Adipose tissue (tissue), 3 donors: ENCODE measurements at regions not wholly inside any gene's neighbourhood (a gene's known extent, or its start where the extent isn't known, plus 50 kb on each side); places are given as distances from the start of the nearest gene placed in this dataset.
"Not testable (repeated sequence)": the region's sequence is repeated elsewhere in the genome, so short reads cannot be mapped to it uniquely, and the experiment has no call there.

Experiments used
- H3K27ac ChIP-seq: one replicate; pipeline ENCODE4 v1.5.1; 2013; ENCODE audit warnings: low read depth, low read length
- WGBS, 3 donors: extraction: QIAGEN DNeasy Blood & Tissue Kit; methylation state at CpG; one replicate each; pipeline ENCODE4 v1.1.7; 2013; 5-methylcytosine and 5-hydroxymethylcytosine counted together
- donor health status: healthy with polysubstance abuse.
- donor health status: Bipolar disorder and iron deficiency.
- donor health status: healthy.

- WGBS, 3 donors, result 65 to 94% (median 84%) methylated on average over 2 of the region's 2 CpGs
- no peak overlapping the region for H3K27ac ChIP-seq
Observed at GRCh38 chr5:82911910-82912309, 165.3 kb downstream of the TMEM167A start.

GRCh38 chr5:82910905-82911304 is 166.3 kb downstream of the TMEM167A start:
- H3K27ac ChIP-seq, result no peak overlapping the region

GRCh38 chr5:82910491-82910890 is 166.7 kb downstream of the TMEM167A start:
- WGBS, 3 donors, result 34 to 69% (median 63%) methylated on average over 2 of the region's 2 CpGs
- no peak overlapping the region for H3K27ac ChIP-seq

GRCh38 chr5:82909771-82910170 is 167.4 kb downstream of the TMEM167A start:
- H3K27ac ChIP-seq, result no peak overlapping the region
- WGBS, 3 donors, result 77 to 82% (median 79%) methylated on average over 7 of the region's 7 CpGs

GRCh38 chr5:82905986-82906385 is 171.2 kb downstream of the TMEM167A start:
- WGBS, 3 donors, result 57 to 65% (median 65%) methylated on average over 2 of the region's 2 CpGs

GRCh38 chr5:82901281-82901888 is 175.8 kb downstream of the TMEM167A start:
- 96 to 97% (median 97%) methylated on average over 1 of the region's 1 CpG for WGBS, 3 donors
- H3K27ac ChIP-seq, result no peak overlapping the region

More at GRCh38 chr5:82905986-82906385, 171.2 kb downstream of the TMEM167A start:
- H3K27ac ChIP-seq, result no peak overlapping the region

- 22 to 57% (median 33%) methylated on average over 3 of the region's 3 CpGs for whole genome bisulfite sequencing, 3 donors
Observed at GRCh38 chr5:82894716-82895115, 182.5 kb downstream of the TMEM167A start.

GRCh38 chr5:82889088-82889487 is 188.1 kb downstream of the TMEM167A start:
- 95 to 100% (median 100%) methylated on average over 1 of the region's 1 CpG for WGBS, 3 donors

More at GRCh38 chr5:82894716-82895115, 182.5 kb downstream of the TMEM167A start:
- no peak overlapping the region for H3K27ac ChIP-seq

GRCh38 chr5:82886911-82887310 is 190.3 kb downstream of the TMEM167A start:
- no peak overlapping the region for H3K27ac ChIP-seq
- 63 to 71% (median 64%) methylated on average over 1 of the region's 1 CpG for WGBS, 3 donors

More at GRCh38 chr5:82889088-82889487, 188.1 kb downstream of the TMEM167A start:
- H3K27ac ChIP-seq, result no peak overlapping the region

GRCh38 chr5:82885627-82886389 is 191.4 kb downstream of the TMEM167A start:
- H3K27ac ChIP-seq, result no peak overlapping the region
- 36 to 73% (median 55%) methylated on average over 3 of the region's 3 CpGs for WGBS, 3 donors

GRCh38 chr5:82884821-82885471 is 192.2 kb downstream of the TMEM167A start:
- 67 to 76% (median 71%) methylated on average over 5 of the region's 5 CpGs for WGBS, 3 donors
- H3K27ac ChIP-seq, result no peak overlapping the region

- no peak overlapping the region for H3K27ac ChIP-seq
Observed at GRCh38 chr5:82882316-82882715, 194.9 kb downstream of the TMEM167A start.

GRCh38 chr5:82881571-82882174 is 195.5 kb downstream of the TMEM167A start:
- WGBS, 3 donors, result 77 to 81% (median 78%) methylated on average over 2 of the region's 2 CpGs
- no peak overlapping the region for H3K27ac ChIP-seq

- no peak overlapping the region for H3K27ac ChIP-seq
- WGBS, 3 donors, result 75 to 85% (median 81%) methylated on average over 1 of the region's 1 CpG
Observed at GRCh38 chr5:82879089-82879488, 198.1 kb downstream of the TMEM167A start.

- WGBS, 3 donors, result 42 to 90% (median 45%) methylated on average over 2 of the region's 2 CpGs
- H3K27ac ChIP-seq, result no peak overlapping the region
Observed at GRCh38 chr5:82873452-82873851, 203.7 kb downstream of the TMEM167A start.

GRCh38 chr5:82872321-82873288 is 204.6 kb downstream of the TMEM167A start:
- WGBS, 3 donors, result 84 to 92% (median 90%) methylated on average over 24 to 29 of the region's 30 CpGs
- H3K27ac ChIP-seq, result not testable (repeated sequence)

- H3K27ac ChIP-seq, result no peak overlapping the region
- 87 to 92% (median 90%) methylated on average over 3 of the region's 3 CpGs for WGBS, 3 donors
Observed at GRCh38 chr5:82865625-82866024, 211.6 kb downstream of the TMEM167A start.

- H3K27ac ChIP-seq, result no peak overlapping the region
- 51 to 69% (median 64%) methylated on average over 3 of the region's 3 CpGs for WGBS, 3 donors
Observed at GRCh38 chr5:82863266-82863665, 213.9 kb downstream of the TMEM167A start.
